ENCODE measurements at regions not wholly inside any gene's neighbourhood (a gene's known extent, or its start where the extent isn't known, plus 50 kb on each side); places are given as distances from the start of the nearest gene placed in this dataset.

- no peak overlapping the region for H3K4me3 ChIP-seq
- intact Hi-C loops (cut with DNase I): no loop called here
- 92 to 93% methylated on average over 4 of the region's 4 CpGs for WGBS, 2 donors
Measured at GRCh38 chrX:39481621-39482020, 616.1 kb downstream of the BCOR start.

GRCh38 chrX:39484159-39485068 lies 613.3 kb downstream of the BCOR start:
- H3K36me3 ChIP-seq: no peaks in the 10 kb centered on the region
- no peaks in the 10 kb centered on the region for H3K9me3 ChIP-seq
- whole genome bisulfite sequencing, 2 donors: 64 to 71% methylated on average over 12 of the region's 12 CpGs
- H3K27me3 ChIP-seq: no peaks in the 10 kb centered on the region
- intact Hi-C loops (cut with DNase I): no loop called here
- H3K4me3 ChIP-seq: no peak overlapping the region
- H3K4me1 ChIP-seq: peaks cover 0 to 4% (median 0%) of the 10 kb centered on the region in 4 donors
- no peak for DNase-seq
- no peak overlapping the region for H3K27ac ChIP-seq
- TF ChIP-seq POLR2A (IDR thresholded peaks at IDR 0.05) (no peak), POLR2AphosphoS5 (IDR thresholded peaks at IDR 0.05) (no peak), EP300 (IDR thresholded peaks at IDR 0.05) (no peak), CTCF (IDR thresholded peaks at IDR 0.05) (no peak)

More at GRCh38 chrX:39481621-39482020, 616.1 kb downstream of the BCOR start:
- Histone ChIP-seq H3K27ac (no peak overlapping the region), H3K9me3 (no peaks in the 10 kb centered on the region), H3K27me3 (peaks cover 0 to 3% (median 0%) of the 10 kb centered on the region in 3 donors), H3K36me3 (no peaks in the 10 kb centered on the region), H3K4me1 (peaks cover 0 to 4% (median 0%) of the 10 kb centered on the region in 4 donors)
- DNase-seq: no peak
- TF ChIP-seq POLR2A (IDR thresholded peaks at IDR 0.05) (no peak), CTCF (IDR thresholded peaks at IDR 0.05) (no peak), POLR2AphosphoS5 (IDR thresholded peaks at IDR 0.05) (no peak), EP300 (IDR thresholded peaks at IDR 0.05) (no peak)

GRCh38 chrX:39487166-39487968 lies 610.4 kb downstream of the BCOR start:
- TF ChIP-seq POLR2AphosphoS5 (IDR thresholded peaks at IDR 0.05) (no peak), EP300 (IDR thresholded peaks at IDR 0.05) (no peak), CTCF (IDR thresholded peaks at IDR 0.05) (no peak), POLR2A (IDR thresholded peaks at IDR 0.05) (no peak)
- 67 to 82% methylated on average over 8 of the region's 8 CpGs for WGBS, 2 donors

GRCh38 chrX:39487969-39488330 lies 609.8 kb downstream of the BCOR start:
- TF ChIP-seq POLR2A (IDR thresholded peaks at IDR 0.05) (no peak), POLR2AphosphoS5 (IDR thresholded peaks at IDR 0.05) (no peak), CTCF (IDR thresholded peaks at IDR 0.05) (no peak), EP300 (IDR thresholded peaks at IDR 0.05) (no peak)
- H3K4me1 ChIP-seq: peaks cover 0 to 4% (median 2%) of the 10 kb centered on the region in 4 donors
- DNase-seq: no peak
- no peaks in the 10 kb centered on the region for H3K36me3 ChIP-seq
- no peak overlapping the region for H3K4me3 ChIP-seq
- H3K27me3 ChIP-seq: no peaks in the 10 kb centered on the region
- intact Hi-C loops (cut with DNase I): no loop called here
- H3K9me3 ChIP-seq: no peaks in the 10 kb centered on the region
- WGBS, 2 donors: 76 to 77% methylated on average over 4 of the region's 4 CpGs
- H3K27ac ChIP-seq: no peak overlapping the region

More at GRCh38 chrX:39487166-39487968, 610.4 kb downstream of the BCOR start:
- Histone ChIP-seq H3K4me1 (peaks cover 0 to 4% (median 0%) of the 10 kb centered on the region in 4 donors), H3K4me3 (no peak overlapping the region), H3K9me3 (no peaks in the 10 kb centered on the region), H3K27ac (no peak overlapping the region), H3K27me3 (no peaks in the 10 kb centered on the region), H3K36me3 (no peaks in the 10 kb centered on the region)
- no peak for DNase-seq
- intact Hi-C loops (cut with DNase I): no loop called here
